CD4-positive, alpha-beta T cell (primary cell): ENCODE measurements at regions not wholly inside any gene's neighbourhood (a gene's known extent, or its start where the extent isn't known, plus 50 kb on each side); places are given as distances from the start of the nearest gene placed in this dataset.

Experiments
- ATAC-seq: fragments of 200-7000 bp; cut with Tn5 transposase; one replicate; pipeline ENCODE4 v1.10.0; 2022; ENCODE audit warnings: mild to moderate bottlenecking; ENCODE audit not compliant: poor library complexity
- CTCF ChIA-PET: fragments of 350-600 bp; sonication (Branson Sonifier 250); formaldehyde crosslinking; loops from one replicate; lab custom pipeline; 2021; ENCODE audit warnings: antibody characterized with exemption, inconsistent platforms; lab: Charles Lee
- POLR2A ChIA-PET: fragments of 350-600 bp; sonication (Branson Sonifier 250); formaldehyde crosslinking; loops from one replicate; lab custom pipeline; 2021; ENCODE audit warnings: antibody characterized with exemption, inconsistent platforms; lab: Charles Lee
- DNase-seq, 14 experiments: peaks; one replicate each; pipeline ENCODE4 v3.0.0-alpha.2; 2013 to 2020; ENCODE audit warnings: mixed read lengths in 2 of 14
- H3K27ac ChIP-seq, 2 donors: one replicate each; pipeline versions ENCODE4 v1.5.1 to v1.7.0; 2013; ENCODE audit warnings: low read length in 2 of 2, low read depth in 1 of 2, mild to moderate bottlenecking in 1 of 2
- H3K27me3 ChIP-seq, 2 experiments: 1 replicate in 1 of 2; 2 replicates in 1 of 2; pipeline versions ENCODE4 v1.6.1 to v1.7.0; 2013; ENCODE audit warnings: low read length in 2 of 2, control low read depth in 1 of 2, mild to moderate bottlenecking in 1 of 2, moderate library complexity in 1 of 2; ENCODE audit not compliant: insufficient read depth in 2 of 2, control insufficient read depth in 1 of 2
- H3K36me3 ChIP-seq: one replicate; pipeline ENCODE4 v1.6.1; 2013; ENCODE audit warnings: low read length, control low read depth; ENCODE audit not compliant: insufficient read depth
- H3K4me1 ChIP-seq: one replicate; pipeline ENCODE4 v1.6.1; 2013; ENCODE audit warnings: low read length, control low read depth; ENCODE audit not compliant: insufficient read depth
- H3K4me3 ChIP-seq: one replicate; pipeline ENCODE4 v1.5.1; 2013; ENCODE audit warnings: mild to moderate bottlenecking, low read length, moderate library complexity
- H3K9me3 ChIP-seq, 2 experiments: 1 replicate in 1 of 2; 2 replicates in 1 of 2; pipeline versions ENCODE4 v1.6.1 to v1.7.0; 2013; ENCODE audit warnings: low read length in 2 of 2, mild to moderate bottlenecking in 2 of 2, control low read depth in 1 of 2, moderate library complexity in 1 of 2; ENCODE audit not compliant: control insufficient read depth in 1 of 2, insufficient read depth in 1 of 2
- H3K27ac Mint-ChIP-seq: one replicate; pipeline ENCODE4 v1.8.0; 2020; ENCODE audit warnings: mixed read lengths
- H3K27me3 Mint-ChIP-seq: one replicate; pipeline ENCODE4 v1.8.0; 2021; ENCODE audit warnings: mixed read lengths
- H3K36me3 Mint-ChIP-seq: one replicate; pipeline ENCODE4 v1.8.0; 2021; ENCODE audit warnings: low read depth, mixed read lengths
- H3K4me1 Mint-ChIP-seq: one replicate; pipeline ENCODE4 v1.8.0; 2021; ENCODE audit warnings: low read depth, mixed read lengths
- H3K4me3 Mint-ChIP-seq: one replicate; pipeline ENCODE4 v1.8.0; 2020; ENCODE audit warnings: mild to moderate bottlenecking, mixed read lengths
- H3K9me3 Mint-ChIP-seq: one replicate; pipeline ENCODE4 v1.8.0; 2020; ENCODE audit warnings: mixed read lengths
- intact Hi-C, 2 experiments: fragments of 100-400 bp; cut with DNase I in 1 of 2; cut with micrococcal nuclease in 1 of 2; formaldehyde crosslinking; loops; one replicate each; pipeline versions ENCODE4 v1.15.1 to v1.9.0; 2023 to 2025; cut with DNase I, micrococcal nuclease
- TF ChIP-seq, protein P1 (sequence below): fragments of 200-600 bp; IDR thresholded peaks from one replicate; pipeline ENCODE4 v1.8.0; 2022; ENCODE audit warnings: antibody characterized with exemption, mild to moderate bottlenecking

DNA sequence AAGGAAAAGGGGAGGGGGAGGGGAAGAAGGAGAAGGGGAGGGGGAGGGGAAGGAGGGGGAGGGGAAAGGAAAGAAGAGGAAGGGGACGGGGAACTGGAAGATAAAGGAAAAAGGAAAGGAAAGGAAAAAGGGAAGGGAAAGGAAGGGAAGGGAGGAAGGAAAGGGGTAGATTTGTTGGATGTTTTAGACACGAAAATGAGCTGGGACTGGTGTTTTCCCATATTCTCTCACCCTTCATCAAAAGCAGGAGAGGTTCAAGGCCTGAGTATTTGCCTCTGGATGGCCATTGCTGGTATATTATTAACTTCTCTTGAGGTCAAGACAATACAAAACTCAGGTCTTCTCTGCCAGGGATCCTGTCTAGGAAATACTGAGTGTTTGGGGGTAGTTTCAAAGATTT lies 652.7 kb downstream of the ANKRD7 start:
- Histone ChIP-seq H3K27ac (no peak overlapping the region), H3K27me3 (no peaks in the 10 kb centered on the region), H3K4me3 (no peak overlapping the region), H3K36me3 (no peaks in the 10 kb centered on the region), H3K9me3 (no peaks in the 10 kb centered on the region), H3K4me1 (no peaks in the 10 kb centered on the region)
- DNase-seq (no peak), ATAC-seq (no peak)
- Mint-ChIP-seq H3K27ac (no peak overlapping the region), H3K9me3 (no peaks in the 10 kb centered on the region), H3K27me3 (no peaks in the 10 kb centered on the region), H3K4me1 (no peaks in the 10 kb centered on the region), H3K36me3 (no peaks in the 10 kb centered on the region), H3K4me3 (no peak overlapping the region)
- TF ChIP-seq, protein P1, sequence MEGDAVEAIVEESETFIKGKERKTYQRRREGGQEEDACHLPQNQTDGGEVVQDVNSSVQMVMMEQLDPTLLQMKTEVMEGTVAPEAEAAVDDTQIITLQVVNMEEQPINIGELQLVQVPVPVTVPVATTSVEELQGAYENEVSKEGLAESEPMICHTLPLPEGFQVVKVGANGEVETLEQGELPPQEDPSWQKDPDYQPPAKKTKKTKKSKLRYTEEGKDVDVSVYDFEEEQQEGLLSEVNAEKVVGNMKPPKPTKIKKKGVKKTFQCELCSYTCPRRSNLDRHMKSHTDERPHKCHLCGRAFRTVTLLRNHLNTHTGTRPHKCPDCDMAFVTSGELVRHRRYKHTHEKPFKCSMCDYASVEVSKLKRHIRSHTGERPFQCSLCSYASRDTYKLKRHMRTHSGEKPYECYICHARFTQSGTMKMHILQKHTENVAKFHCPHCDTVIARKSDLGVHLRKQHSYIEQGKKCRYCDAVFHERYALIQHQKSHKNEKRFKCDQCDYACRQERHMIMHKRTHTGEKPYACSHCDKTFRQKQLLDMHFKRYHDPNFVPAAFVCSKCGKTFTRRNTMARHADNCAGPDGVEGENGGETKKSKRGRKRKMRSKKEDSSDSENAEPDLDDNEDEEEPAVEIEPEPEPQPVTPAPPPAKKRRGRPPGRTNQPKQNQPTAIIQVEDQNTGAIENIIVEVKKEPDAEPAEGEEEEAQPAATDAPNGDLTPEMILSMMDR, result no peak
- ChIA-PET POLR2A (no interaction called here), CTCF (no interaction called here)
- intact Hi-C loops, result no loop called here

DNA sequence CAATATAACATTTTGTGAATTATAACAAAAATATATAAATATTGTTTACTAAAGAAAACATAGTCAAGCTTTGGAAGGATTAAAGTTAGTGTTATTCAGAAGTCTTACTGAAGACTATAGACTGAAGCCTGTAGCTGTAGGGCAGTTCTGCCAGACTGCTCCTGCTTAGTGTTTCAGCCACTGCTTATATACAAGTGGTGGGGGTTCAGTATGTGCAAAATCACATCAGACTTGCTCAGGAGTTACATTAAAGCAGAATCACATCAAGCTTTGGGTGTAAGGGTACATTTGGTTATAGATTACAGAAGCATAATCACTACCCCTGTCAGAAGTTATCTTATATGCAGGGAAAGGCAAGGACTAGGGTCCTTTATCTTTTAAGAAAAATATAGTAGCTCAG lies 653.8 kb downstream of the ANKRD7 start:
- H3K36me3 Mint-ChIP-seq, result no peaks in the 10 kb centered on the region
- no peak overlapping the region for H3K4me3 ChIP-seq
- H3K4me1 ChIP-seq, result no peaks in the 10 kb centered on the region
- ATAC-seq (no peak), DNase-seq (no peak)
- CTCF ChIA-PET, result no interaction called here
- H3K27ac ChIP-seq, result no peak overlapping the region
- no peaks in the 10 kb centered on the region for H3K27me3 Mint-ChIP-seq
- no peaks in the 10 kb centered on the region for H3K27me3 ChIP-seq
- peaks cover 0 to 3% of the 10 kb centered on the region in 2 experiments for H3K9me3 ChIP-seq
- H3K36me3 ChIP-seq, result no peaks in the 10 kb centered on the region
- H3K4me1 Mint-ChIP-seq, result no peaks in the 10 kb centered on the region
- TF ChIP-seq, protein P1, result no peak
- H3K27ac Mint-ChIP-seq, result no peak overlapping the region
- H3K4me3 Mint-ChIP-seq, result no peak overlapping the region
- H3K9me3 Mint-ChIP-seq, result no peaks in the 10 kb centered on the region
- POLR2A ChIA-PET, result no interaction called here
- intact Hi-C loops, result no loop called here

DNA sequence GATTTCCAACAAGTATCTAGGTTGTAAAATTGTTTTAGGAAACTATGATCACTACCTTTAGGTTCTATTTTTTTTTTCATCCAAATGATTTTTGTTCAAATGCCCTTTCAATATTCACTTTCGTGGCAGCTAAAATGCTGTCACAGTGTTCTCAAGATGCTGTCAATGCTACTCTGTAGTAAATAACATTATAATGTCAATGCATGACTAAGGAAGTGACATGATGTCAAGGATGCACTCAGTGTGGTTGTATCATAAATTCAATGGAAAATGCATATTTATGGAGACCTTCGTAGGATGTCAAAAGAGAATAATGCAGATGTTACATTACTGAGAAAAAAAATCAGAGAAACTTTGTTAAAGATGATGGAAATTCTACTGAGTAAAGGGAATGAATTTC lies 673.8 kb downstream of the ANKRD7 start:
- Histone ChIP-seq H3K27ac (no peak overlapping the region), H3K27me3 (no peaks in the 10 kb centered on the region), H3K36me3 (no peaks in the 10 kb centered on the region), H3K9me3 (no peaks in the 10 kb centered on the region), H3K4me1 (no peaks in the 10 kb centered on the region), H3K4me3 (no peak overlapping the region)
- H3K4me1 Mint-ChIP-seq, result no peaks in the 10 kb centered on the region
- TF ChIP-seq, protein P1, result no peak
- H3K36me3 Mint-ChIP-seq, result no peaks in the 10 kb centered on the region
- DNase-seq (no peak), ATAC-seq (no peak)
- intact Hi-C loops, result no loop called here
- H3K27me3 Mint-ChIP-seq, result no peaks in the 10 kb centered on the region
- POLR2A ChIA-PET, result no interaction called here
- H3K9me3 Mint-ChIP-seq, result peaks cover 6% of the 10 kb centered on the region
- CTCF ChIA-PET, result no interaction called here
- H3K27ac Mint-ChIP-seq, result no peak overlapping the region
- H3K4me3 Mint-ChIP-seq, result no peak overlapping the region
